ENCODE measurements at regions not wholly inside any gene's neighbourhood (a gene's known extent, or its start where the extent isn't known, plus 50 kb on each side); places are given as distances from the start of the nearest gene placed in this dataset.

DNA sequence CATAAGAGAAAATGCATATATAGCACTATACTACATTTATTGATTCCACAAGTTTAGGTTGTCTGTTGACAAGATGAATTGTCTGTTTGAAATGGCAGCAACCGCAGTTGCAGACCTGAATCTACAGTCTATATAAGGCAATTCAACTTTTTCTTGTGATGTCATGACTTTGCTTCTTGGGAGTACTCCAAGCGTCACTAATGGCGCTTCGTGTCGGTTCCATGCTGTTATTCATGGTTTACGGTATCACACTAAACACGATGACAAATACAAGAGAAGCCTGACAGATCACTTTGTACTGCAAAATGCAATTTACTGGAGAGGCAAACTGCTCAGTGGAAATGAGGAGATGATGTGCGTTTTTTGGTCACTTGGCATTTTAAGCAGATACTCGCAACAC, 280.3 kb upstream of the TCF21 start:
- no peaks in the 10 kb centered on the region for H3K9me3 ChIP-seq
- H3K27ac ChIP-seq: no peak overlapping the region
- no peak for TF ChIP-seq CTCF (IDR thresholded peaks at IDR 0.05)
- TF ChIP-seq POLR2A (IDR thresholded peaks at IDR 0.05): no peak
- no peak for TF ChIP-seq EP300 (IDR thresholded peaks at IDR 0.05)
- TF ChIP-seq POLR2AphosphoS5 (IDR thresholded peaks at IDR 0.05): no peak
- intact Hi-C loops (cut with DNase I): no loop called here
- no peak for DNase-seq
- no peak overlapping the region for H3K4me3 ChIP-seq
- H3K27me3 ChIP-seq: no peaks in the 10 kb centered on the region
- WGBS, 2 donors: 89 to 91% methylated on average over 9 of the region's 9 CpGs
- H3K36me3 ChIP-seq: no peaks in the 10 kb centered on the region
- H3K4me1 ChIP-seq: no peaks in the 10 kb centered on the region

DNA sequence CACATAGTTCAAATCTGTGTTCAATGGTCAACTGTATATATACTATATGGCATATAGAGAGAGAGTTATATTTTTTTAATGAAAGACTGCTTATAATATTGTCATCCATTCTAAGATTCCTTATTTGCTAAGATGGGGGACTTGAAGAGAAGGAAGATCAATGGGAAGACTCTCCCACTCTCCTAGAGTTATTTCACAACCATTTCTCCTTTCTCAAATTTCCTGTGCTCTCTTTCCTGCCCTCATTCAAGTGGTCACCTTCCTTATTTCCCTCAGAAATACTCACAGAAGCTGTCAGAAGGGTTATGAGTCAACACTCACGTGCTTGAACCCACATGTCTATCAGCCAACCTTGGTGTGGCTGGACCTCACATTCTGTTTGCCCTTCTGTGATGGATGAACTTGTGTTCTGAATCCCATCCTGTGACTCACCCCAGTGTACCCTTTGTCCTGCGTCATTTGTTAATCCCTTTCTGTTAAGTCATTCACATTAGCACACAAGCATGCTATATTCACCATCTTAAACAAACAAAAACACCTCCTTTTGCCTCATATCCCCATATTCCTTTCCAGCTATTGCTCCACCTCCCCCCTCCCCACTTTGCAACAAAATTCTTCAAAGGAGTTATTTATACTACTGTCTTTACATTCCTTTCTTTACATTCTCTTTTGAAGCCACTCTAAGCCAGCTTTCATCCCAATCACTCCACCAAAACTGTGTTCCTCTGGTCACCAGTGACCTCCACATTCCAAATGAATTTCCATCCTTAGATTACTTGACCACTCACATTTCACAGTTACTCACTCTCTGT, 279.3 kb upstream of the TCF21 start:
- Histone ChIP-seq H3K27ac (no peak overlapping the region), H3K4me3 (no peak overlapping the region), H3K9me3 (no peaks in the 10 kb centered on the region), H3K27me3 (no peaks in the 10 kb centered on the region), H3K36me3 (no peaks in the 10 kb centered on the region), H3K4me1 (no peaks in the 10 kb centered on the region)
- WGBS, 2 donors: 45 to 60% methylated on average over 2 of the region's 2 CpGs
- DNase-seq: no peak
- no peak for TF ChIP-seq POLR2AphosphoS5 (IDR thresholded peaks at IDR 0.05)
- no peak for TF ChIP-seq EP300 (IDR thresholded peaks at IDR 0.05)
- no peak for TF ChIP-seq CTCF (IDR thresholded peaks at IDR 0.05)
- no peak for TF ChIP-seq POLR2A (IDR thresholded peaks at IDR 0.05)
- intact Hi-C loops (cut with DNase I): no loop called here

DNA sequence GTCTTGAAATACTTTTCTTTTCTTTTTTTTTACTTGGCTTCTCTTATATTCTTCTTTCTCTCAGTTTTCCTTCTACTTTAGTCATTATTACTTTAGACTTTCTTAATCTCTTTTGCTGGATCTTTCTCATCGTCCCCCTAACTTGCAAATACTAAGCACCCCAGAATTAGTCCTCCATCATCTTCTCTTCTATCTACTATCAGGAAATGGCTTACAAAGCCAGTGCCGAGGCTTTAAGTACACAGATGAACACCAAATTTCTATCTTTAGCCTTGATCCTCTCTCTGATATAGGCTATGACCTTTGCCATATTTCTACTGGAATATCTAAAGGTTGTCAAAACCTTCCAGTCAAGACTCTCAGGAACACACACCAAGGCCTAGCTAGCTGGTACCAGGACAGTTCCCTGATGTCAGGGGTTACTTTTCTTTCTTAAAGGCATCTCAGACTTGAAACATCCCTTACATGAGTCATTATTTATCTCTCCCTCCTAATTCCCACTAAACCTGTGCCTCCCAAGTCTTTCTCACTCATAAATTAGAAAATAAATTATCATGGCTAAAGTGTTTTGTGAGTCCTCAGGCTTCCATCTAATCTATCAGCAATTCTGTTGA, 278.6 kb upstream of the TCF21 start:
- Histone ChIP-seq H3K9me3 (no peaks in the 10 kb centered on the region), H3K27ac (no peak overlapping the region), H3K4me3 (no peak overlapping the region), H3K27me3 (peaks cover 0 to 3% (median 0%) of the 10 kb centered on the region in 3 donors), H3K4me1 (no peaks in the 10 kb centered on the region), H3K36me3 (no peaks in the 10 kb centered on the region)
- no peak for DNase-seq
- intact Hi-C loops (cut with DNase I): no loop called here
- TF ChIP-seq EP300 (IDR thresholded peaks at IDR 0.05): no peak
- TF ChIP-seq CTCF (IDR thresholded peaks at IDR 0.05): no peak
- TF ChIP-seq POLR2A (IDR thresholded peaks at IDR 0.05): no peak
- TF ChIP-seq POLR2AphosphoS5 (IDR thresholded peaks at IDR 0.05): no peak
- WGBS, 2 donors: 68 to 81% methylated on average over 2 of the region's 2 CpGs

- TF ChIP-seq POLR2AphosphoS5 (IDR thresholded peaks at IDR 0.05) (no peak), EP300 (IDR thresholded peaks at IDR 0.05) (no peak), CTCF (IDR thresholded peaks at IDR 0.05) (no peak)
- Histone ChIP-seq H3K9me3 (no peaks in the 10 kb centered on the region), H3K4me1 (no peaks in the 10 kb centered on the region), H3K27ac (no peak overlapping the region), H3K27me3 (peaks cover 0 to 3% (median 0%) of the 10 kb centered on the region in 3 donors), H3K4me3 (no peak overlapping the region), H3K36me3 (no peaks in the 10 kb centered on the region)
- 80 to 85% methylated on average over 3 of the region's 3 CpGs for WGBS, 2 donors
- intact Hi-C loops (cut with DNase I): no loop called here
- DNase-seq: no peak
Observed at GRCh38 chr6:133610971-133611370, 277.9 kb upstream of the TCF21 start.

Measured in sigmoid colon (tissue), 6 donors.